Fibroblast of villous mesenchyme (primary cell): ENCODE measurements at regions not wholly inside any gene's neighbourhood (a gene's known extent, or its start where the extent isn't known, plus 50 kb on each side); places are given as distances from the start of the nearest gene placed in this dataset.

Experiments
- DNase-seq: peaks from one replicate; pipeline ENCODE4 v3.0.0-alpha.2; 2010; ENCODE audit warnings: low read depth
- H3K4me3 ChIP-seq: 2 replicates; pipeline ENCODE4 v1.5.1; 2011; ENCODE audit warnings: low read depth, mild to moderate bottlenecking, low read length
- TF ChIP-seq, protein P1 (sequence below): IDR thresholded peaks from 2 replicates; pipeline ENCODE4 v1.5.1; 2012; ENCODE audit warnings: low read depth, mild to moderate bottlenecking, low read length; ENCODE audit not compliant: insufficient read depth

GRCh38 chr6:44010411-44011349 is 116.6 kb downstream of the MRPL14 start:
- H3K4me3 ChIP-seq: no peak overlapping the region
- DNase-seq: peak; percentile 93
- TF ChIP-seq, protein P1, sequence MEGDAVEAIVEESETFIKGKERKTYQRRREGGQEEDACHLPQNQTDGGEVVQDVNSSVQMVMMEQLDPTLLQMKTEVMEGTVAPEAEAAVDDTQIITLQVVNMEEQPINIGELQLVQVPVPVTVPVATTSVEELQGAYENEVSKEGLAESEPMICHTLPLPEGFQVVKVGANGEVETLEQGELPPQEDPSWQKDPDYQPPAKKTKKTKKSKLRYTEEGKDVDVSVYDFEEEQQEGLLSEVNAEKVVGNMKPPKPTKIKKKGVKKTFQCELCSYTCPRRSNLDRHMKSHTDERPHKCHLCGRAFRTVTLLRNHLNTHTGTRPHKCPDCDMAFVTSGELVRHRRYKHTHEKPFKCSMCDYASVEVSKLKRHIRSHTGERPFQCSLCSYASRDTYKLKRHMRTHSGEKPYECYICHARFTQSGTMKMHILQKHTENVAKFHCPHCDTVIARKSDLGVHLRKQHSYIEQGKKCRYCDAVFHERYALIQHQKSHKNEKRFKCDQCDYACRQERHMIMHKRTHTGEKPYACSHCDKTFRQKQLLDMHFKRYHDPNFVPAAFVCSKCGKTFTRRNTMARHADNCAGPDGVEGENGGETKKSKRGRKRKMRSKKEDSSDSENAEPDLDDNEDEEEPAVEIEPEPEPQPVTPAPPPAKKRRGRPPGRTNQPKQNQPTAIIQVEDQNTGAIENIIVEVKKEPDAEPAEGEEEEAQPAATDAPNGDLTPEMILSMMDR: no peak

GRCh38 chr6:44009425-44010321 is 117.6 kb downstream of the MRPL14 start:
- no peak overlapping the region for H3K4me3 ChIP-seq
- no peak for DNase-seq
- TF ChIP-seq, protein P1: no peak

DNA sequence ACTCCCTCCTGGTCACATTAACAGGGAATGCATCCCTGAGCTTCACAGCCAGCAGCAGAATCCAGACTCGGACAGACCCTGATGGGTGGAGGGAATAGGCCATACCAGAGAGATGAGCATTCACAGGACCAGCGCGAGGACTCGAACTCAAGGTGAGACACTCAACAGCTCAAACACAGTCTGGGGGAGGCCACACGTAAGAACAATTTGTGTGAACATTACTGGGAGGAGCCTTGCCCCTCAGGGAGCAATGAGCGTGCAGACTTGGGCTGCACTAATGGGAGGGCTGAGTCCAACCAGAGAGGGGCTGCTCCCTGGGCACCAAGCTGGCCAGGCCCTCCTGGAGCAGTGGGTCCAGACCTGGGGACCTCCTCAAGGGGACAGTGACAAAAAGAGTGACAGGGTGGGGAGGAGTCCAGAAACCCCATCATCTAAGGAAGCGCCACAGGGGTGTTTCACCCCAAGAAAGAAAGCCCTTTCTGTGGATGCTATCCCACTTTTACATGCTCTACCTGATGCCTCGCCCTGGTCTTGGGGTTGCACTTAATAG is 118.4 kb downstream of the MRPL14 start:
- no peak overlapping the region for H3K4me3 ChIP-seq
- no peak for DNase-seq
- TF ChIP-seq, protein P1: no peak

DNA sequence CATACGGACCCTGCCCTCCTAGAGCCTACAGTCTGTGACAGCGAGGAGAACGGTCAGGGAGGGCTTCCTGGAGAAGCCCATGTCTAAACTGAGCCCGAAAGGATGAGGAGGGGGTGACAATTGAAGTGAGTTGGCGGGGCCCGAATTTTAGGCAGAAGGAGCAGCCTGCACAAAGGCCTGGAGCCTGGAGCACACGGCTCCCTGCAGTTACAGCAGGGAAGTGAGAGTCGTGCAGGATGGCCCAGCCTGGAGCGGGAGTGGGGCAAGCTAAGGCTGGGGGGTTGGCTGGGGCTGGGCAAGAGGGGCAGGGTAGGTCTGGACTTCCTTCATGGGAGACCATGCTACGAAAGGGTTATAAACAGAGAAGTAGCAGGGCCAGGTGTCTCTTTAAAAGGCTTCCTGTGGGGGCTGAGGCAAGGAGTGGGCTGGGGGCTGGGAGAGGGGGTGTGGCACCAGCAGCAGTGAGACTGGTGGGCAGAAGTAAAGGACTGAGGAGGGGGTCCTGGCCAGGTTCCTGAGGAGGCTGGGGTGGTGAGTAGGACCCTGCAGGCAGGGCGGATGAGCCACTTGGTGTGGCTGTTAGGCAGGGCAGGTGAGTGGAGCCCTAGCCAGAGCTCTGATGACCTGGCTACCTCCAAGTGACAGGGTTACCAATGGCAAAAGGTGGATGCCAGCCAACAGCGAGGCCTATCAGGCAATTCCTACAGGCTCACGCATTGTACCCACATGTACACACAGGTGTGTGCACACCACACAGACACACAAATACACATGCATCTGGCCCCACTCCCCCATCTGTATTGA is 119.2 kb downstream of the MRPL14 start:
- no peak for DNase-seq
- no peak overlapping the region for H3K4me3 ChIP-seq
- TF ChIP-seq, protein P1: no peak

DNA sequence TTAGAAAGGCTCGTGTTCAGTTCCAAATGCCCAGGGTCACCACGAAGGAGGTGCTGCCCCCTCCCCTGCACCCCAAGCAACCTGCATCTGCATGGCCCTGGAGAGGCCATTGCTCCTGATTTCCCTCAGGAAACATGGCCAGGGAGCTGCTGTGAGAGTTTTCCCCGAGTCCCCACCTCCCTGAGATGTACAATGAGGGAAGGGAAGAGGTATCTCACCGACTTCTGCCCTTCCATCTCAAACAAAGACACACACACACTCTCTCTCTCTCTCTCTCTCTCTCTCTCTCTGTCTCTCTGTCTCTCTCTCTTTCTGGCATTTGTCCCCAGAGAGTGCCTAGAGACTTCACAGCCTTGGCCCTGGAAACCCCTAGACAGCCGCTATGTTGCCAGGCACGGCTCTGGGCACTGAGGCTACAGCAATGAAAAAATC is 120.4 kb downstream of the MRPL14 start:
- H3K4me3 ChIP-seq: no peak overlapping the region
- TF ChIP-seq, protein P1: no peak
- no peak for DNase-seq

DNA sequence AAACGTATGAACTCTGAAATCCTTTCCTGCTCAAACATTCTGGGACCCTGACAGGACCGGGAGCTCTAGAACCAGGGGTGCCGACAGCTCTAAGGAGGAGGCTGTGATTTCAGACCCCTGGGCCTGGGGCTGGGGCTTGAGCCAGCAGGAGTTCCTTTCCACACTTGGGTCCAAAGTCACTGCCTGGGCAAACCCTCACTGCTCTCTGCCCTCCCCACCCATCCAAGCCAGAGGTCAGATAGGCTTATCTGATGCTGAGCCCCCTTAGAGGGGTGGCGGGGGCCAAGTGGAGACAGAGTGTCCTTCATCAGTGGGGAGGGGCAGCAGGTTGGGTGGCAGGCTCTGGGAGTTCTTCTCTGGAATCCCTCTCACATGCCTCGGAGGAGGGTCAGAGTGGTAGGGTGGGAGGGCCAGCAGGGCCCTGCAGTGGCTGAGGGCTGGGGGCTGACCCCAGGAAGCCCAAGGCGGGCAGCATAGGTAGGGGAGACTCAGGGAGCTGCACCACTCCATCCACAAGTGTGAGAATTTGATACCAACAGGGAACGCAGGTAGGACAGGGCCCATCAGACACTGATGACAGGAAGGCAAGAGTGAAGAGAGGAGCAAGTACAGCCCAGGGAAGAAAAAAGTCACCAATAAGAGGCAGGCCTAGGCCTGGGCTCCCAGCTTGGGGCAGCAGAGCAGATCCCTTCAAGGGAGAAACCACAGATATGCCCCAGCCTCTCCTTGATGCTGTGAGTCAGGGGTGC is 121.0 kb downstream of the MRPL14 start:
- DNase-seq: no peak
- no peak overlapping the region for H3K4me3 ChIP-seq
- TF ChIP-seq, protein P1: no peak
